Activated CD8-positive, alpha-beta memory T cell treated with anti-CD3 and anti-CD28 coated beads, Interleukin-2, amount 10 ng/mL, durations not matched to agents 7 days and 5 days (primary cell): ENCODE measurements at regions not wholly inside any gene's neighbourhood (a gene's known extent, or its start where the extent isn't known, plus 50 kb on each side); places are given as distances from the start of the nearest gene placed in this dataset.
A peak's percentile ranks its signal among the peaks of the same experiment; 100 is the strongest.
"Not testable (repeated sequence)": the region's sequence is repeated elsewhere in the genome, so short reads cannot be mapped to it uniquely, and the experiment has no call there.

ENCODE experiments used
- ATAC-seq: fragments of 150-1000 bp; cut with Tn5 transposase; one replicate; pipeline ENCODE4 v1.10.0; 2021; ENCODE audit warnings: moderate library complexity
- CTCF ChIA-PET: fragments of 350-600 bp; sonication (Branson Sonifier 250); formaldehyde crosslinking; loops from one replicate; lab custom pipeline; 2021; ENCODE audit warnings: antibody characterized with exemption; lab: Charles Lee
- DNase-seq: peaks from one replicate; pipeline ENCODE4 v3.0.0-alpha.2; 2020
- H3K27ac Mint-ChIP-seq: one replicate; pipeline ENCODE4 v1.8.0; 2021; ENCODE audit warnings: mild to moderate bottlenecking, mixed read lengths
- H3K27me3 Mint-ChIP-seq: one replicate; pipeline ENCODE4 v1.8.0; 2021; ENCODE audit warnings: mixed read lengths
- H3K36me3 Mint-ChIP-seq: one replicate; pipeline ENCODE4 v1.8.0; 2021; ENCODE audit warnings: mild to moderate bottlenecking, mixed read lengths
- H3K4me1 Mint-ChIP-seq: one replicate; pipeline ENCODE4 v1.8.0; 2021; ENCODE audit warnings: mixed read lengths
- H3K4me3 Mint-ChIP-seq: one replicate; pipeline ENCODE4 v1.8.0; 2021; ENCODE audit warnings: mild to moderate bottlenecking, moderate library complexity, mixed read lengths
- H3K9me3 Mint-ChIP-seq: one replicate; pipeline ENCODE4 v1.8.0; 2022; ENCODE audit warnings: low read depth, mixed read lengths

GRCh38 chr20:40945754-40946450 is 82.7 kb upstream of the TOP1 start:
- peaks cover 25% of the 10 kb centered on the region for H3K27me3 Mint-ChIP-seq
- no peaks in the 10 kb centered on the region for H3K4me1 Mint-ChIP-seq
- no peak overlapping the region for H3K4me3 Mint-ChIP-seq
- ATAC-seq, result peak; percentile 36
- DNase-seq, result peak; percentile 46
- CTCF ChIA-PET, result interaction anchor here (0.6 to 2.7 kb wide), 6 partner anchors 17 to 730 kb away, joined by 3 to 18 read pairs (median 8); no protein-coding TSS in a partner anchor
- no peak overlapping the region for H3K27ac Mint-ChIP-seq
- H3K36me3 Mint-ChIP-seq, result no peaks in the 10 kb centered on the region
- H3K9me3 Mint-ChIP-seq, result no peaks in the 10 kb centered on the region

- CTCF ChIA-PET, result interaction anchor here (0.6 to 2.7 kb wide), 6 partner anchors 16 to 730 kb away, joined by 3 to 18 read pairs (median 8); no protein-coding TSS in a partner anchor
- no peak for DNase-seq
- no peak for ATAC-seq
- Mint-ChIP-seq H3K9me3 (no peaks in the 10 kb centered on the region), H3K36me3 (no peaks in the 10 kb centered on the region), H3K27me3 (peaks cover 25% of the 10 kb centered on the region), H3K4me1 (no peaks in the 10 kb centered on the region), H3K27ac (no peak overlapping the region), H3K4me3 (no peak overlapping the region)
Measured at GRCh38 chr20:40946451-40946850, 82.2 kb upstream of the TOP1 start.

GRCh38 chr20:40948465-40949267 is 80.0 kb upstream of the TOP1 start:
- Mint-ChIP-seq H3K36me3 (peaks cover 3% of the 10 kb centered on the region), H3K4me3 (no peak overlapping the region), H3K27me3 (peaks cover 36% of the 10 kb centered on the region), H3K27ac (no peak overlapping the region), H3K9me3 (peaks cover 3% of the 10 kb centered on the region), H3K4me1 (peaks cover 3% of the 10 kb centered on the region)
- DNase-seq (no peak), ATAC-seq (no peak)
- CTCF ChIA-PET, result interaction anchor here (0.6 kb wide), 1 partner anchor 14 kb away, joined by 3 read pairs; no protein-coding TSS in a partner anchor

- Mint-ChIP-seq H3K4me1 (peaks cover 8% of the 10 kb centered on the region), H3K36me3 (peaks cover 3% of the 10 kb centered on the region), H3K27ac (no peak overlapping the region), H3K27me3 (peaks cover 36% of the 10 kb centered on the region), H3K4me3 (no peak overlapping the region), H3K9me3 (peaks cover 5% of the 10 kb centered on the region)
- CTCF ChIA-PET, result no interaction called here
- DNase-seq (no peak), ATAC-seq (no peak)
Measured at GRCh38 chr20:40949346-40949745, 79.3 kb upstream of the TOP1 start.

GRCh38 chr20:40952136-40952535 is 76.5 kb upstream of the TOP1 start:
- DNase-seq (no peak), ATAC-seq (no peak)
- peaks cover 5% of the 10 kb centered on the region for H3K9me3 Mint-ChIP-seq
- H3K27ac Mint-ChIP-seq, result no peak overlapping the region
- peaks cover 11% of the 10 kb centered on the region for H3K4me1 Mint-ChIP-seq
- peaks cover 31% of the 10 kb centered on the region for H3K27me3 Mint-ChIP-seq
- no peak overlapping the region for H3K4me3 Mint-ChIP-seq
- CTCF ChIA-PET, result interaction anchor here (0.6 to 4.3 kb wide), 3 partner anchors 11 to 210 kb away, joined by 3 to 24 read pairs (median 10); no protein-coding TSS in a partner anchor
- peaks cover 3% of the 10 kb centered on the region for H3K36me3 Mint-ChIP-seq

GRCh38 chr20:40953416-40953815 is 75.2 kb upstream of the TOP1 start:
- H3K4me1 Mint-ChIP-seq, result peaks cover 11% of the 10 kb centered on the region
- no peak overlapping the region for H3K4me3 Mint-ChIP-seq
- peaks cover 26% of the 10 kb centered on the region for H3K27me3 Mint-ChIP-seq
- H3K27ac Mint-ChIP-seq, result no peak overlapping the region
- peaks cover 3% of the 10 kb centered on the region for H3K36me3 Mint-ChIP-seq
- CTCF ChIA-PET, result interaction anchor here (1.7 to 4.3 kb wide), 3 partner anchors 9 to 211 kb away, joined by 4 to 24 read pairs (median 10); no protein-coding TSS in a partner anchor
- ATAC-seq (no peak), DNase-seq (peak; percentile 25)
- peaks cover 5% of the 10 kb centered on the region for H3K9me3 Mint-ChIP-seq

- Mint-ChIP-seq H3K4me1 (peaks cover 11% of the 10 kb centered on the region), H3K4me3 (no peak overlapping the region), H3K27ac (no peak overlapping the region), H3K27me3 (peaks cover 25% of the 10 kb centered on the region), H3K9me3 (peaks cover 5% of the 10 kb centered on the region), H3K36me3 (peaks cover 3% of the 10 kb centered on the region)
- DNase-seq (peak; percentile 41), ATAC-seq (peak; percentile 67)
- CTCF ChIA-PET, result interaction anchor here (1.7 to 4.3 kb wide), 3 partner anchors 9 to 212 kb away, joined by 4 to 24 read pairs (median 10); no protein-coding TSS in a partner anchor
Measured at GRCh38 chr20:40953856-40954255, 74.8 kb upstream of the TOP1 start.

GRCh38 chr20:40954521-40955165 is 74.0 kb upstream of the TOP1 start:
- Mint-ChIP-seq H3K27me3 (peaks cover 23% of the 10 kb centered on the region), H3K27ac (no peak overlapping the region), H3K36me3 (peaks cover 3% of the 10 kb centered on the region), H3K4me3 (no peak overlapping the region), H3K4me1 (peaks cover 11% of the 10 kb centered on the region), H3K9me3 (peaks cover 5% of the 10 kb centered on the region)
- peak; percentile 28 for DNase-seq
- CTCF ChIA-PET, result interaction anchor here (1.7 to 4.3 kb wide), 2 partner anchors 8 to 13 kb away, joined by 4 to 24 read pairs; no protein-coding TSS in a partner anchor
- ATAC-seq, result no peak

- H3K4me3 Mint-ChIP-seq, result no peak overlapping the region
- peaks cover 5% of the 10 kb centered on the region for H3K9me3 Mint-ChIP-seq
- CTCF ChIA-PET, result no interaction called here
- peaks cover 19% of the 10 kb centered on the region for H3K27me3 Mint-ChIP-seq
- no peak for ATAC-seq
- peaks cover 11% of the 10 kb centered on the region for H3K4me1 Mint-ChIP-seq
- no peak overlapping the region for H3K27ac Mint-ChIP-seq
- peaks cover 3% of the 10 kb centered on the region for H3K36me3 Mint-ChIP-seq
- DNase-seq, result peak; percentile 23
Measured at GRCh38 chr20:40955326-40955725, 73.3 kb upstream of the TOP1 start.

GRCh38 chr20:40955826-40956225 is 72.8 kb upstream of the TOP1 start:
- peaks cover 19% of the 10 kb centered on the region for H3K27me3 Mint-ChIP-seq

GRCh38 chr20:40956542-40957264 is 71.9 kb upstream of the TOP1 start:
- peak; percentile 21 for DNase-seq
- Mint-ChIP-seq H3K4me1 (peaks cover 15% of the 10 kb centered on the region), H3K27me3 (peaks cover 19% of the 10 kb centered on the region), H3K27ac (no peak overlapping the region), H3K9me3 (peaks cover 5% of the 10 kb centered on the region), H3K4me3 (no peak overlapping the region), H3K36me3 (peaks cover 3% of the 10 kb centered on the region)
- CTCF ChIA-PET, result interaction anchor here (1.1 to 1.2 kb wide), 2 partner anchors 11 to 215 kb away, joined by 4 read pairs; no protein-coding TSS in a partner anchor
- ATAC-seq, result no peak

More at GRCh38 chr20:40955826-40956225, 72.8 kb upstream of the TOP1 start:
- not testable (repeated sequence) for H3K27ac Mint-ChIP-seq, H3K4me3 Mint-ChIP-seq, H3K36me3 Mint-ChIP-seq, ATAC-seq, DNase-seq, H3K9me3 Mint-ChIP-seq
- CTCF ChIA-PET, result interaction anchor here (1.2 kb wide), 1 partner anchor 214 kb away, joined by 4 read pairs; no protein-coding TSS in a partner anchor
- peaks cover 11% of the 10 kb centered on the region for H3K4me1 Mint-ChIP-seq

GRCh38 chr20:40957265-40957760 is 71.3 kb upstream of the TOP1 start:
- Mint-ChIP-seq H3K9me3 (peaks cover 5% of the 10 kb centered on the region), H3K4me1 (peaks cover 21% of the 10 kb centered on the region), H3K4me3 (no peak overlapping the region), H3K27me3 (peaks cover 12% of the 10 kb centered on the region), H3K36me3 (peaks cover 3% of the 10 kb centered on the region), H3K27ac (no peak overlapping the region)
- CTCF ChIA-PET, result interaction anchor here (1.1 to 1.2 kb wide), 2 partner anchors 10 to 216 kb away, joined by 4 read pairs; no protein-coding TSS in a partner anchor
- DNase-seq (peak; percentile 27), ATAC-seq (no peak)
